ENCODE measurements at regions not wholly inside any gene's neighbourhood (a gene's known extent, or its start where the extent isn't known, plus 50 kb on each side); places are given as distances from the start of the nearest gene placed in this dataset.

DNA sequence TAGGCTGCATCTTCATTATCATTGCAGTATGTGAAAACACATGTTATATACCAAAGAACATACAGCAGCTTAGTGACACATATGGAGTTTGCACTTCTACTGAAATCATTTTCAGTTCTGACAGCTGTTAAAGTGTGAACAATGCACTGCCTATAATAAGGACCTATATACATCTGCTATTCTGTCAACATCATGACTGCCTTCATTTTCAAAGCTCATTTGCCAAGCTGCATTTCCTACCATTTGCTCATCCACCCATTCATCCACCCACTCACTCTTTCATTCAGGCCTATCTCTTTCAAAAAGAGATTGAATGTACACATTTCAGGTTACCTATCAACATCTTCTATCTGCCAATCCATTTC is 81.7 kb upstream of the STK17B start:
- TF ChIP-seq POLR2A (IDR thresholded peaks at IDR 0.05) (no peak), CTCF (IDR thresholded peaks at IDR 0.05) (no peak)

Data from thyroid gland (tissue), 4 donors.